ENCODE measurements at regions not wholly inside any gene's neighbourhood (a gene's known extent, or its start where the extent isn't known, plus 50 kb on each side); places are given as distances from the start of the nearest gene placed in this dataset.

- POLR2A ChIA-PET, result no interaction called here
- peaks cover 1 to 41% (median 7%) of the 10 kb centered on the region in 11 donors for H3K9me3 Mint-ChIP-seq
Observed at GRCh38 chr18:27899893-27900292, 277.0 kb downstream of the CDH2 start.

DNA sequence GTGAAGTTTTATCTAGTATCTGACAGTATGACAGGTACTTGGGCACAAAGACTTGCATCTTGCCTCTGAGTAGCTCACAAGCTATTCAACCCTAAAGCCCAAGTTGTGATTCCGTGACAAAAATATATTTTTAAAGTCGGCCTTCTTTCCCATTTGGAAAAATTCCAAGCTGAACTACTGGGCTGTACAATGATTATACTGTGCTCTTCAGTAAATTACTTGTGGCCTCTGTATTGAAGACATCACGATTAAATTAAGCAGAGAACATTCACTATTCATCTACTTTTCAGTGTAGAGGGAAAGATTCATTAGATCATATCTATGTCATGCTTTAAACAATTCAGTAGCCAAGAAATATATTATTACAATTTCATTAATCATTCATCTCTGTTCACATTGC lies 282.2 kb downstream of the CDH2 start:
- DNase-seq (no peak), ATAC-seq (no peak)
- intact Hi-C loops (cut with micrococcal nuclease), result no loop called here
- no peaks in the 10 kb centered on the region for H3K4me1 Mint-ChIP-seq
- no peaks in the 10 kb centered on the region for H3K9me3 ChIP-seq (ENCODE audit: control insufficient read depth in 2 of 3, low read length in 3 of 3)
- H3K4me3 Mint-ChIP-seq, result no peak overlapping the region
- H3K36me3 Mint-ChIP-seq, result no peaks in the 10 kb centered on the region
- no peaks in the 10 kb centered on the region for H3K27me3 ChIP-seq (ENCODE audit: control insufficient read depth in 2 of 2, insufficient read depth in 2 of 2, low read length in 2 of 2)
- H3K4me3 ChIP-seq (ENCODE audit: low read length), result no peak overlapping the region
- H3K36me3 ChIP-seq (ENCODE audit: control insufficient read depth in 2 of 3, insufficient read depth in 3 of 3, low read length in 3 of 3), result no peaks in the 10 kb centered on the region
- no peak overlapping the region for H3K27ac ChIP-seq (ENCODE audit: low read depth, low read length)
- ChIA-PET POLR2A (no interaction called here), CTCF (no interaction called here)
- H3K27me3 Mint-ChIP-seq, result no peaks in the 10 kb centered on the region
- H3K4me1 ChIP-seq (ENCODE audit: control insufficient read depth in 2 of 2, insufficient read depth in 2 of 2, low read length in 2 of 2), result no peaks in the 10 kb centered on the region
- H3K27ac Mint-ChIP-seq, result no peak overlapping the region
- peaks cover 0 to 19% (median 6%) of the 10 kb centered on the region in 11 donors for H3K9me3 Mint-ChIP-seq

More at GRCh38 chr18:27899893-27900292, 277.0 kb downstream of the CDH2 start:
- intact Hi-C loops (cut with micrococcal nuclease), result no loop called here
- no peaks in the 10 kb centered on the region for H3K4me1 Mint-ChIP-seq
- Histone ChIP-seq H3K9me3 (ENCODE audit: control insufficient read depth in 2 of 3, low read length in 3 of 3) (no peaks in the 10 kb centered on the region), H3K27ac (ENCODE audit: low read depth, low read length) (no peak overlapping the region), H3K4me3 (ENCODE audit: low read length) (no peak overlapping the region), H3K36me3 (ENCODE audit: control insufficient read depth in 2 of 3, insufficient read depth in 3 of 3, low read length in 3 of 3) (no peaks in the 10 kb centered on the region), H3K27me3 (ENCODE audit: control insufficient read depth in 2 of 2, insufficient read depth in 2 of 2, low read length in 2 of 2) (no peaks in the 10 kb centered on the region), H3K4me1 (ENCODE audit: control insufficient read depth in 2 of 2, insufficient read depth in 2 of 2, low read length in 2 of 2) (no peaks in the 10 kb centered on the region)
- DNase-seq, result no peak
- no peaks in the 10 kb centered on the region for H3K36me3 Mint-ChIP-seq
- CTCF ChIA-PET, result no interaction called here
- no peaks in the 10 kb centered on the region for H3K27me3 Mint-ChIP-seq
- no peak overlapping the region for H3K27ac Mint-ChIP-seq
- H3K4me3 Mint-ChIP-seq, result no peak overlapping the region
- no peak for ATAC-seq

GRCh38 chr18:27887711-27888495 lies 289.0 kb downstream of the CDH2 start:
- H3K4me1 ChIP-seq (ENCODE audit: control insufficient read depth in 2 of 2, insufficient read depth in 2 of 2, low read length in 2 of 2), result no peaks in the 10 kb centered on the region
- Mint-ChIP-seq H3K4me1 (no peaks in the 10 kb centered on the region), H3K9me3 (peaks cover 0 to 14% (median 1%) of the 10 kb centered on the region in 11 donors), H3K27me3 (no peaks in the 10 kb centered on the region), H3K27ac (no peak overlapping the region), H3K36me3 (no peaks in the 10 kb centered on the region), H3K4me3 (no peak overlapping the region)
- DNase-seq, result no peak
- no peaks in the 10 kb centered on the region for H3K9me3 ChIP-seq (ENCODE audit: control insufficient read depth in 2 of 3, low read length in 3 of 3)
- no peaks in the 10 kb centered on the region for H3K27me3 ChIP-seq (ENCODE audit: control insufficient read depth in 2 of 2, insufficient read depth in 2 of 2, low read length in 2 of 2)
- ChIA-PET CTCF (no interaction called here), POLR2A (no interaction called here)
- no peak overlapping the region for H3K4me3 ChIP-seq (ENCODE audit: low read length)
- H3K27ac ChIP-seq (ENCODE audit: low read depth, low read length), result no peak overlapping the region
- ATAC-seq, result no peak
- intact Hi-C loops (cut with micrococcal nuclease), result no loop called here
- no peaks in the 10 kb centered on the region for H3K36me3 ChIP-seq (ENCODE audit: control insufficient read depth in 2 of 3, insufficient read depth in 3 of 3, low read length in 3 of 3)

DNA sequence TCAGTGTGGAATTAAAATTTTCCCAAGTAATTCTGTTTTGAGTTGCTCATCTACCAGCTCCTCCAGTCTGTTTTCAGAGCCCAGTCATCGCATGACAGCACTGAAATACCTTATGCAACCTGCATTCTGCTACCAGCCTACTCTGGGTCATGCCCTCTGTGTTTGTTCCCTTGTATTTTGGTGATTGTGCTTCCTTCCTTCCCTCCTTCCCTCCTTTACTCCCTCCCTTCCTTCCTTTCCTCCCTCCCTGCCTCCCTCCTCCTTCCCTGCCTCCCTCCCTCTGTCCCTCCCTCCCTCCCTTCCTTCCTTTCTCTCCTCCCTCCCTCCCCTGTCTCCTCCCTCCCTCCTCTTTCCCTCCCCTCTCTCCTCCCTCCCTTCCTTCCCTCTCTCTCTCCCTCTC lies 289.6 kb downstream of the CDH2 start:
- Histone ChIP-seq H3K9me3 (ENCODE audit: control insufficient read depth in 2 of 3, low read length in 3 of 3) (no peaks in the 10 kb centered on the region), H3K36me3 (ENCODE audit: control insufficient read depth in 2 of 3, insufficient read depth in 3 of 3, low read length in 3 of 3) (no peaks in the 10 kb centered on the region), H3K4me3 (ENCODE audit: low read length) (no peak overlapping the region), H3K4me1 (ENCODE audit: control insufficient read depth in 2 of 2, insufficient read depth in 2 of 2, low read length in 2 of 2) (no peaks in the 10 kb centered on the region), H3K27ac (ENCODE audit: low read depth, low read length) (no peak overlapping the region), H3K27me3 (ENCODE audit: control insufficient read depth in 2 of 2, insufficient read depth in 2 of 2, low read length in 2 of 2) (no peaks in the 10 kb centered on the region)
- no peaks in the 10 kb centered on the region for H3K36me3 Mint-ChIP-seq
- POLR2A ChIA-PET, result no interaction called here
- H3K27me3 Mint-ChIP-seq, result no peaks in the 10 kb centered on the region
- H3K9me3 Mint-ChIP-seq, result peaks cover 0 to 14% (median 2%) of the 10 kb centered on the region in 11 donors
- no peak overlapping the region for H3K4me3 Mint-ChIP-seq
- no peak overlapping the region for H3K27ac Mint-ChIP-seq
- DNase-seq, result no peak
- intact Hi-C loops (cut with micrococcal nuclease), result no loop called here
- CTCF ChIA-PET, result no interaction called here
- no peaks in the 10 kb centered on the region for H3K4me1 Mint-ChIP-seq
- no peak for ATAC-seq

DNA sequence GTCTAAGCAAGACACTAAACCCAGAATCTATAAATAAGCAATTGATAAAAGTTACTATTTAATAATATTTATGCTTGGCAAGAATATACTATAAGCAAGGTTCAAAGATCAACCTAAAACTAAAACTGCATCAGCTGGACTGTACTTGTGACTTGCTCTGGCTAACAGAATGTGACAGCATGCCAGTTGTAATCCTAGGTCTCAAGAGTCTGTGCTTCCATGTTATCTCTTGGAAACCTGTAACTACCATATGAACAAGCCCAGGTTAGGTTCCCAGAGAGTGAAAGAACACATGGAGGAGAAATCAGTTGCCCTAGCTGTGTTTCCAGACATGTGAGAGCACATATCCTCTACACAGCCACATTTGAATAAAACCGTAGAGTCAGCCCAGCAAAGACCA lies 297.4 kb downstream of the CDH2 start:
- intact Hi-C loops (cut with micrococcal nuclease), result no loop called here
- POLR2A ChIA-PET, result no interaction called here
- ATAC-seq, result no peak

DNA sequence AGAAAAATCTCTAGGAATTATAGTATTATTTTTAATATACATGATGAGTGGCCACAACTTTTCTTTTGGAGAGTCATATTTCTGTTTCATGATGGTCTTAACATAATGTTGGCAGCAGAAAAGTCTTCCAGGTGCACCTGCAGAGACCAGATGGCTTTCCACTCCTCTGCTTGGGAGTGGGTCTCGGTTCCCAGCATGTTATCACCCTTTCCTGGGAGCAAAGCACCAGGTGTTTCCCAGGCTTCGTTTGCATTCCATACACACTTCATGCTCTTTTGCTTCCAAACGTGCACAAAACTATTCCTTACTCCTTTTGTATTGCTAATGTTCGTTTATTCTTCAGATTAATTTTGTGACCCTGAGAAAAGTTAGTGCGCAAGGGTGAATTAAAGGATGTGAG lies 305.2 kb downstream of the CDH2 start:
- intact Hi-C loops (cut with micrococcal nuclease), result no loop called here
- ChIA-PET POLR2A (no interaction called here), CTCF (no interaction called here)
- Histone ChIP-seq H3K27me3 (ENCODE audit: control insufficient read depth in 2 of 2, insufficient read depth in 2 of 2, low read length in 2 of 2) (no peaks in the 10 kb centered on the region), H3K9me3 (ENCODE audit: control insufficient read depth in 2 of 3, low read length in 3 of 3) (no peaks in the 10 kb centered on the region), H3K27ac (ENCODE audit: low read depth, low read length) (no peak overlapping the region), H3K36me3 (ENCODE audit: control insufficient read depth in 2 of 3, insufficient read depth in 3 of 3, low read length in 3 of 3) (no peaks in the 10 kb centered on the region), H3K4me3 (ENCODE audit: low read length) (no peak overlapping the region), H3K4me1 (ENCODE audit: control insufficient read depth in 2 of 2, insufficient read depth in 2 of 2, low read length in 2 of 2) (no peaks in the 10 kb centered on the region)
- DNase-seq (no peak), ATAC-seq (no peak)
- no peaks in the 10 kb centered on the region for H3K4me1 Mint-ChIP-seq
- H3K36me3 Mint-ChIP-seq, result no peaks in the 10 kb centered on the region
- no peaks in the 10 kb centered on the region for H3K27me3 Mint-ChIP-seq
- peaks cover 0 to 11% (median 4%) of the 10 kb centered on the region in 11 donors for H3K9me3 Mint-ChIP-seq
- no peak overlapping the region for H3K4me3 Mint-ChIP-seq
- no peak overlapping the region for H3K27ac Mint-ChIP-seq

More for the DNA sequence above, 297.4 kb downstream of the CDH2 start:
- no peaks in the 10 kb centered on the region for H3K27me3 Mint-ChIP-seq
- no peak overlapping the region for H3K4me3 ChIP-seq (ENCODE audit: low read length)
- CTCF ChIA-PET, result no interaction called here
- no peak overlapping the region for H3K4me3 Mint-ChIP-seq
- H3K36me3 ChIP-seq (ENCODE audit: control insufficient read depth in 2 of 3, insufficient read depth in 3 of 3, low read length in 3 of 3), result no peaks in the 10 kb centered on the region
- H3K27me3 ChIP-seq (ENCODE audit: control insufficient read depth in 2 of 2, insufficient read depth in 2 of 2, low read length in 2 of 2), result no peaks in the 10 kb centered on the region
- H3K4me1 ChIP-seq (ENCODE audit: control insufficient read depth in 2 of 2, insufficient read depth in 2 of 2, low read length in 2 of 2), result no peaks in the 10 kb centered on the region
- H3K4me1 Mint-ChIP-seq, result no peaks in the 10 kb centered on the region
- DNase-seq, result no peak
- no peak overlapping the region for H3K27ac ChIP-seq (ENCODE audit: low read depth, low read length)
- no peaks in the 10 kb centered on the region for H3K9me3 ChIP-seq (ENCODE audit: control insufficient read depth in 2 of 3, low read length in 3 of 3)
- peaks cover 0 to 18% (median 8%) of the 10 kb centered on the region in 11 donors for H3K9me3 Mint-ChIP-seq
- H3K27ac Mint-ChIP-seq, result no peak overlapping the region
- H3K36me3 Mint-ChIP-seq, result peaks cover 0 to 7% (median 0%) of the 10 kb centered on the region in 5 donors

GRCh38 chr18:27869735-27870134 lies 307.2 kb downstream of the CDH2 start:
- DNase-seq (no peak), ATAC-seq (no peak)

More at GRCh38 chr18:27869735-27870134, 307.2 kb downstream of the CDH2 start:
- no peaks in the 10 kb centered on the region for H3K36me3 Mint-ChIP-seq
- H3K9me3 Mint-ChIP-seq, result peaks cover 0 to 10% (median 4%) of the 10 kb centered on the region in 11 donors
- Histone ChIP-seq H3K27ac (ENCODE audit: low read depth, low read length) (no peak overlapping the region), H3K27me3 (ENCODE audit: control insufficient read depth in 2 of 2, insufficient read depth in 2 of 2, low read length in 2 of 2) (no peaks in the 10 kb centered on the region), H3K4me1 (ENCODE audit: control insufficient read depth in 2 of 2, insufficient read depth in 2 of 2, low read length in 2 of 2) (no peaks in the 10 kb centered on the region), H3K36me3 (ENCODE audit: control insufficient read depth in 2 of 3, insufficient read depth in 3 of 3, low read length in 3 of 3) (no peaks in the 10 kb centered on the region), H3K4me3 (ENCODE audit: low read length) (no peak overlapping the region), H3K9me3 (ENCODE audit: control insufficient read depth in 2 of 3, low read length in 3 of 3) (no peaks in the 10 kb centered on the region)
- ChIA-PET POLR2A (no interaction called here), CTCF (no interaction called here)
- no peak overlapping the region for H3K27ac Mint-ChIP-seq
- no peak overlapping the region for H3K4me3 Mint-ChIP-seq
- intact Hi-C loops (cut with micrococcal nuclease), result no loop called here
- no peaks in the 10 kb centered on the region for H3K4me1 Mint-ChIP-seq
- H3K27me3 Mint-ChIP-seq, result no peaks in the 10 kb centered on the region

All from naive thymus-derived CD4-positive, alpha-beta T cell (primary cell).